ENCODE measurements at regions not wholly inside any gene's neighbourhood (a gene's known extent, or its start where the extent isn't known, plus 50 kb on each side); places are given as distances from the start of the nearest gene placed in this dataset.

- Histone ChIP-seq H3K4me3 (ENCODE audit: low read depth in 1 of 3, low read length in 3 of 3) (no peak overlapping the region), H3K36me3 (ENCODE audit: control insufficient read depth in 4 of 4, insufficient read depth in 3 of 4, low read depth in 1 of 4, low read length in 3 of 4) (no peaks in the 10 kb centered on the region), H3K4me1 (ENCODE audit: control insufficient read depth in 4 of 4, insufficient read depth in 4 of 4, low read length in 3 of 4) (no peaks in the 10 kb centered on the region), H3K27ac (ENCODE audit: low read depth in 1 of 2, low read length in 2 of 2) (no peak overlapping the region), H3K27me3 (ENCODE audit: control insufficient read depth in 4 of 4, insufficient read depth in 4 of 4, low read length in 3 of 4) (no peaks in the 10 kb centered on the region), H3K9me3 (ENCODE audit: control insufficient read depth in 4 of 4, low read length in 3 of 4) (peaks cover 0 to 2% (median 0%) of the 10 kb centered on the region in 4 donors), H3K9ac (ENCODE audit: low read depth in 1 of 2, low read length in 2 of 2) (no peak overlapping the region)
- 85% methylated on average over 4 of the region's 4 CpGs for WGBS
- no peak for DNase-seq (ENCODE audit: low spot score)
- TF ChIP-seq GABPA (IDR thresholded peaks at IDR 0.05 in 1 of 2, conservative IDR thresholded peaks at IDR 0.05 in 1 of 2) (no peak), FOXA1 (IDR thresholded peaks at IDR 0.05) (no peak), JUND (IDR thresholded peaks at IDR 0.05) (no peak), EGR1 (IDR thresholded peaks at IDR 0.05; ENCODE audit: low read depth in 2 of 2) (no peak), YY1 (IDR thresholded peaks at IDR 0.05) (no peak), TAF1 (conservative IDR thresholded peaks at IDR 0.05) (no peak), FOXA2 (IDR thresholded peaks at IDR 0.05) (no peak), RXRA (IDR thresholded peaks at IDR 0.05) (no peak), RAD21 (IDR thresholded peaks at IDR 0.05) (no peak), ATF3 (IDR thresholded peaks at IDR 0.05) (no peak), NR2F2 (IDR thresholded peaks at IDR 0.05) (no peak), SP1 (IDR thresholded peaks at IDR 0.05) (no peak), ZBTB33 (IDR thresholded peaks at IDR 0.05) (no peak)
- TF ChIP-seq, protein P1, sequence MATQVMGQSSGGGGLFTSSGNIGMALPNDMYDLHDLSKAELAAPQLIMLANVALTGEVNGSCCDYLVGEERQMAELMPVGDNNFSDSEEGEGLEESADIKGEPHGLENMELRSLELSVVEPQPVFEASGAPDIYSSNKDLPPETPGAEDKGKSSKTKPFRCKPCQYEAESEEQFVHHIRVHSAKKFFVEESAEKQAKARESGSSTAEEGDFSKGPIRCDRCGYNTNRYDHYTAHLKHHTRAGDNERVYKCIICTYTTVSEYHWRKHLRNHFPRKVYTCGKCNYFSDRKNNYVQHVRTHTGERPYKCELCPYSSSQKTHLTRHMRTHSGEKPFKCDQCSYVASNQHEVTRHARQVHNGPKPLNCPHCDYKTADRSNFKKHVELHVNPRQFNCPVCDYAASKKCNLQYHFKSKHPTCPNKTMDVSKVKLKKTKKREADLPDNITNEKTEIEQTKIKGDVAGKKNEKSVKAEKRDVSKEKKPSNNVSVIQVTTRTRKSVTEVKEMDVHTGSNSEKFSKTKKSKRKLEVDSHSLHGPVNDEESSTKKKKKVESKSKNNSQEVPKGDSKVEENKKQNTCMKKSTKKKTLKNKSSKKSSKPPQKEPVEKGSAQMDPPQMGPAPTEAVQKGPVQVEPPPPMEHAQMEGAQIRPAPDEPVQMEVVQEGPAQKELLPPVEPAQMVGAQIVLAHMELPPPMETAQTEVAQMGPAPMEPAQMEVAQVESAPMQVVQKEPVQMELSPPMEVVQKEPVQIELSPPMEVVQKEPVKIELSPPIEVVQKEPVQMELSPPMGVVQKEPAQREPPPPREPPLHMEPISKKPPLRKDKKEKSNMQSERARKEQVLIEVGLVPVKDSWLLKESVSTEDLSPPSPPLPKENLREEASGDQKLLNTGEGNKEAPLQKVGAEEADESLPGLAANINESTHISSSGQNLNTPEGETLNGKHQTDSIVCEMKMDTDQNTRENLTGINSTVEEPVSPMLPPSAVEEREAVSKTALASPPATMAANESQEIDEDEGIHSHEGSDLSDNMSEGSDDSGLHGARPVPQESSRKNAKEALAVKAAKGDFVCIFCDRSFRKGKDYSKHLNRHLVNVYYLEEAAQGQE (IDR thresholded peaks at IDR 0.05), result no peak
These were observed 146.1 kb downstream of the PDHA2 start for GRCh38 chr4:95985791-95986550.

GRCh38 chr4:95987851-95988250 is 148.0 kb downstream of the PDHA2 start:
- TF ChIP-seq, protein P1 (IDR thresholded peaks at IDR 0.05), result no peak
- no peak for TF ChIP-seq TAF1 (conservative IDR thresholded peaks at IDR 0.05)
- TF ChIP-seq FOXA1 (IDR thresholded peaks at IDR 0.05), result no peak
- TF ChIP-seq SP1 (IDR thresholded peaks at IDR 0.05), result no peak
- TF ChIP-seq HNF4G (IDR thresholded peaks at IDR 0.05), result no peak
- Histone ChIP-seq H3K36me3 (ENCODE audit: control insufficient read depth in 4 of 4, insufficient read depth in 3 of 4, low read depth in 1 of 4, low read length in 3 of 4) (no peaks in the 10 kb centered on the region), H3K9me3 (ENCODE audit: control insufficient read depth in 4 of 4, low read length in 3 of 4) (no peaks in the 10 kb centered on the region), H3K27ac (ENCODE audit: low read depth in 1 of 2, low read length in 2 of 2) (no peak overlapping the region), H3K4me3 (ENCODE audit: low read depth in 1 of 3, low read length in 3 of 3) (no peak overlapping the region), H3K4me1 (ENCODE audit: control insufficient read depth in 4 of 4, insufficient read depth in 4 of 4, low read length in 3 of 4) (no peaks in the 10 kb centered on the region), H3K27me3 (ENCODE audit: control insufficient read depth in 4 of 4, insufficient read depth in 4 of 4, low read length in 3 of 4) (no peaks in the 10 kb centered on the region), H3K9ac (ENCODE audit: low read depth in 1 of 2, low read length in 2 of 2) (no peak overlapping the region)
- DNase-seq (ENCODE audit: low spot score), result no peak

Data from liver (tissue), 7 donors.